Liver (tissue), 2 donors: ENCODE measurements at regions not wholly inside any gene's neighbourhood (a gene's known extent, or its start where the extent isn't known, plus 50 kb on each side); places are given as distances from the start of the nearest gene placed in this dataset.
"Not testable (repeated sequence)": the region's sequence is repeated elsewhere in the genome, so short reads cannot be mapped to it uniquely, and the experiment has no call there.

Experiments
- CTCF ChIP-seq: fragments of 150-350 bp; IDR thresholded peaks from 2 replicates; pipeline ENCODE4 v1.5.1; 2017; ENCODE audit warnings: improper control_type of control experiment, low read depth, low read length; ENCODE audit not compliant: missing input control
- REST ChIP-seq: IDR thresholded peaks from 2 replicates; pipeline ENCODE4 v1.6.1; 2016; ENCODE audit warnings: antibody characterized with exemption, mild to moderate bottlenecking
- donor health status: healthy.

- not testable (repeated sequence) for TF ChIP-seq CTCF, REST
Measured at GRCh38 chr16:88274126-88274750, 108.5 kb upstream of the ZNF469 start.
